SK-N-SH treated with all-trans-retinoic acid at 6 μM for 48 hours (cell line): ENCODE measurements at regions not wholly inside any gene's neighbourhood (a gene's known extent, or its start where the extent isn't known, plus 50 kb on each side); places are given as distances from the start of the nearest gene placed in this dataset.

Source experiments
- ATAC-seq: fragments of 200-7000 bp; cut with Tn5 transposase; 3 replicates; pipeline ENCODE4 v1.9.1; 2020; ENCODE audit warnings: mild to moderate bottlenecking, moderate library complexity
- ARNTL ChIP-seq: fragments of 450-650 bp; formaldehyde crosslinking; IDR thresholded peaks from 2 replicates; pipeline ENCODE4 v1.5.0; 2020; ENCODE audit warnings: low read depth, mild to moderate bottlenecking, moderate library complexity, borderline replicate concordance
- BACH2 ChIP-seq: fragments of 250-450 bp; sonication (Bioruptor Pico); IDR thresholded peaks from 2 replicates; pipeline ENCODE4 v1.9.0; 2021; ENCODE audit warnings: mild to moderate bottlenecking, borderline replicate concordance
- CREB5 ChIP-seq: fragments of 250-450 bp; sonication (Bioruptor Pico); IDR thresholded peaks from 2 replicates; pipeline ENCODE4 v1.5.1; 2020; ENCODE audit warnings: low read depth, mild to moderate bottlenecking, moderate library complexity
- CSDC2 ChIP-seq: fragments of 250-450 bp; sonication (Bioruptor Pico); IDR thresholded peaks from 2 replicates; pipeline ENCODE4 v1.5.0; 2020; ENCODE audit warnings: mild to moderate bottlenecking, moderate library complexity
- ESRRG ChIP-seq: fragments of 250-450 bp; sonication (Bioruptor Pico); IDR thresholded peaks from 2 replicates; pipeline ENCODE4 v1.6.1; 2021; ENCODE audit warnings: mild to moderate bottlenecking
- GLIS3 ChIP-seq: fragments of 250-450 bp; sonication (Bioruptor Pico); IDR thresholded peaks from 2 replicates; pipeline ENCODE4 v1.5.0; 2020; ENCODE audit warnings: mild to moderate bottlenecking, moderate library complexity
- OSR1 ChIP-seq: fragments of 250-450 bp; sonication (Bioruptor Pico); IDR thresholded peaks from 2 replicates; pipeline ENCODE4 v1.8.0; 2022; ENCODE audit warnings: moderate library complexity, mild to moderate bottlenecking, inconsistent platforms
- PATZ1 ChIP-seq: fragments of 250-450 bp; sonication (Bioruptor Pico); IDR thresholded peaks from 2 replicates; pipeline ENCODE4 v1.8.0; 2020; ENCODE audit warnings: mild to moderate bottlenecking, moderate library complexity, borderline replicate concordance
- POU6F1 ChIP-seq: fragments of 250-450 bp; sonication (Bioruptor Pico); IDR thresholded peaks from 2 replicates; pipeline ENCODE4 v1.8.0; 2021; ENCODE audit warnings: low read depth, mild to moderate bottlenecking, moderate library complexity, borderline replicate concordance
- PPARA ChIP-seq: fragments of 250-450 bp; sonication (Bioruptor Pico); IDR thresholded peaks from 2 replicates; pipeline ENCODE4 v1.5.0; 2020; ENCODE audit warnings: mild to moderate bottlenecking, borderline replicate concordance
- SNAI2 ChIP-seq: fragments of 250-450 bp; sonication (Bioruptor Pico); IDR thresholded peaks from 2 replicates; pipeline ENCODE4 v1.5.0; 2020; ENCODE audit warnings: mild to moderate bottlenecking, moderate library complexity
- TCF4 ChIP-seq: fragments of 250-450 bp; sonication (Bioruptor Pico); IDR thresholded peaks from 2 replicates; pipeline ENCODE4 v1.8.0; 2021; ENCODE audit warnings: mild to moderate bottlenecking, moderate library complexity, borderline replicate concordance
- TOX ChIP-seq: fragments of 250-450 bp; sonication (Bioruptor Pico); IDR thresholded peaks from 2 replicates; pipeline ENCODE4 v1.8.0; 2021; ENCODE audit warnings: mild to moderate bottlenecking, moderate library complexity, borderline replicate concordance
- TSHZ2 ChIP-seq: fragments of 250-450 bp; sonication (Bioruptor Pico); IDR thresholded peaks from 2 replicates; pipeline ENCODE4 v1.5.0; 2020; ENCODE audit warnings: mild to moderate bottlenecking, moderate library complexity
- ZC3H10 ChIP-seq: fragments of 250-450 bp; sonication (Bioruptor Pico); IDR thresholded peaks from 2 replicates; pipeline ENCODE4 v1.5.1; 2021; ENCODE audit warnings: mild to moderate bottlenecking, moderate library complexity
- ZFP3 ChIP-seq: fragments of 250-450 bp; sonication (Bioruptor Pico); IDR thresholded peaks from 2 replicates; pipeline ENCODE4 v1.5.0; 2020; ENCODE audit warnings: mild to moderate bottlenecking, moderate library complexity
- ZFP30 ChIP-seq: fragments of 450-650 bp; formaldehyde crosslinking; IDR thresholded peaks from 2 replicates; pipeline ENCODE4 v1.5.0; 2022; ENCODE audit warnings: mild to moderate bottlenecking, moderate library complexity
- ZNF565 ChIP-seq: fragments of 450-650 bp; formaldehyde crosslinking; conservative IDR thresholded peaks from 2 replicates; pipeline ENCODE4 v1.5.0; 2020; ENCODE audit warnings: low read depth, mild to moderate bottlenecking, moderate library complexity
- ZNF8 ChIP-seq: fragments of 450-650 bp; formaldehyde crosslinking; IDR thresholded peaks from 2 replicates; pipeline ENCODE4 v1.5.0; 2020; ENCODE audit warnings: mild to moderate bottlenecking, moderate library complexity

GRCh38 chr16:72286936-72287620 is 115.1 kb upstream of the PMFBP1 start (continued):
- TF ChIP-seq ARNTL (no peak), TOX (no peak), ZNF565 (CRISPR knock-in tag) (no peak), PPARA (CRISPR knock-in tag) (no peak), TSHZ2 (CRISPR knock-in tag) (no peak), GLIS3 (CRISPR knock-in tag) (no peak), CSDC2 (CRISPR knock-in tag) (no peak), TCF4 (no peak)
- TF ChIP-seq, all 23 proteins: peak for 0

- ATAC-seq = no peak
- TF ChIP-seq ZNF565 (CRISPR knock-in tag) = no peak
- no peak for TF ChIP-seq PATZ1 (CRISPR knock-in tag)
- TF ChIP-seq ZC3H10 (CRISPR knock-in tag) = no peak
- TF ChIP-seq ZNF8 = no peak
- no peak for TF ChIP-seq SNAI2 (CRISPR knock-in tag)
- TF ChIP-seq, all 23 proteins: peak for 0
Observed at GRCh38 chr16:72285728-72286127, 113.8 kb upstream of the PMFBP1 start.

GRCh38 chr16:72285324-72285723 is 113.4 kb upstream of the PMFBP1 start:
- no peak for ATAC-seq

More at GRCh38 chr16:72285324-72285723, 113.4 kb upstream of the PMFBP1 start:
- TF ChIP-seq ESRRG (CRISPR knock-in tag) (no peak), BACH2 (CRISPR knock-in tag) (no peak), ZC3H10 (CRISPR knock-in tag) (no peak), GLIS3 (CRISPR knock-in tag) (no peak), CSDC2 (CRISPR knock-in tag) (no peak), SNAI2 (CRISPR knock-in tag) (no peak), POU6F1 (CRISPR knock-in tag) (no peak), TOX (no peak), ZNF8 (no peak), TSHZ2 (CRISPR knock-in tag) (no peak), ARNTL (no peak), ZFP30 (CRISPR knock-in tag) (no peak), ZFP3 (CRISPR knock-in tag) (no peak), OSR1 (CRISPR knock-in tag) (no peak), CREB5 (CRISPR knock-in tag) (no peak), PATZ1 (CRISPR knock-in tag) (no peak), ZNF565 (CRISPR knock-in tag) (no peak)
